ENCODE measurements at regions not wholly inside any gene's neighbourhood (a gene's known extent, or its start where the extent isn't known, plus 50 kb on each side); places are given as distances from the start of the nearest gene placed in this dataset.

DNA sequence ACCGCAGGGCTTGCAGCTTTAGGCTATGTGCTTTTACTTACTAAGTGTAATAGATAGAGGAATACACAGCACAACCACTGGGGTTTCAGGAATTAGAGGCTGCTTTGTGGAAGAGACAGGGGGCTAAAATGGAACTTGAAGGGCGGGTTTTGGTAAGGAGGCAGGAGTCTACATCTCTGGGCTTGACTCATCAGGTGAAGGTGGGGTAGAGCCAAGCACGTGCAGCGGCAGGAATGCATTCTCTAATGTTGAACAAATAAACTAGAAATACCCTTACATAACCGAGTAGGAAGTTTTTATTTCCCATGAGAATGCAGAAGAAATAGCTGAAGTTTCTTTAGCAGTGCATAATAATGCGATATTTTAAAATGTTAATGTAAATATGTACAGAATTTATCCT, 673.8 kb upstream of the SALL3 start:
- no peak for DNase-seq

DNA sequence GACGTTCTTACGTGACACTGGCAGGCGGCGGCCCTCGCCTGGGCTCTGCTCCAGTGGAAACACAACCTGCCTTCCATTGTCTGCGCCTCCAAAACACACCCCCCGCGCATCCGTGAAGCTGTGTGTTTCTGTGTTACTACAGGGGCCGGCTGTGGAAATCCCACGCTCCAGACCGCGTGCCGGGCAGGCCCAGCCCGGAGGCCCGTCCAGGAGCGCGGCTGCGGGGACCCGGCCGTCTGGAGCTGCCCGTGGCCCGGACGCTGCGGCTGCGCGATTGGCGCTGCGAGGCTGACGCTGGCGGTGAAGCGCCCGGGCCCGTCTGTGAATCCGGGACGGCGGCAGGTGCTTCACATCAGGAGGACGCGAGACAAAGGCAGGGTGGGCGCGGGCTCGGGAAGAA, 670.3 kb upstream of the SALL3 start:
- no peak for DNase-seq

DNA sequence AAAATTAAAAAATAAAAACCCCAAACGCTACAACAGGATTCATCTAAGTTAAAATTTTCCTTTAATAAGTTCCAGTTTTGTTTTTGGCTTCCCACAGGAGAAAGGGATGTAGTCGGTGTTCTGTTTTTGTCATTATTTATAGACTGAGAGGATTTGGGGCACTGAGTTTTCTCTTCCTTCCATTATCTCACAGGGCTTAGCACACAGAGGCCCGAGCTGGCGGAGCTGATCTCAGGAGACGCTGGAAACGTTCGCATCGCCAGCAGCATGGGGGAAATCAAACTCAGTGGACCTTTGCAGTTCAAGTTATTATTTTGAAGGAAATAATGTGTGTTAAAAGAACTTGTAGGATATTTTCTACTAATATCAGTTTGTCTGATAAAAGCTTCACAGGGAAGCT, 669.7 kb upstream of the SALL3 start:
- DNase-seq, result no peak

DNA sequence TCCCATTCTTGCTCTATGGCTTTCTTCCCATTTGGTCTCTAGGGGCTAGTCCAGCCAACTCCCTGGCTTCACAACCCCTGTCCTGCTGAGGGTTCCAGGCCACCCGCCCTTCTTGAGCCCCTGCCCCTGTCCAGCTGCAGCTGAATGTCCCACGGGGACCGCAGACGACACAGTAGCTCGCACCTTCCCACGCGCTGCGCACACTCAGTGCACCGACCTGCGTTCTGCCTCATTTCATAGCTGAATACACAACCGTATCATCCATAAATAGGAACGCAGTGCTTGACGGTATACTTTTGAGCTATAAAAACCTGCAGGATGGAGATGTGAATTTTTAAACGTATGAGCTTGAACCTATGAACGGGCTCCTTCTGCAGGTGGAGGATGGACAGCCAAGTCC, 660.4 kb upstream of the SALL3 start:
- DNase-seq, result no peak

DNA sequence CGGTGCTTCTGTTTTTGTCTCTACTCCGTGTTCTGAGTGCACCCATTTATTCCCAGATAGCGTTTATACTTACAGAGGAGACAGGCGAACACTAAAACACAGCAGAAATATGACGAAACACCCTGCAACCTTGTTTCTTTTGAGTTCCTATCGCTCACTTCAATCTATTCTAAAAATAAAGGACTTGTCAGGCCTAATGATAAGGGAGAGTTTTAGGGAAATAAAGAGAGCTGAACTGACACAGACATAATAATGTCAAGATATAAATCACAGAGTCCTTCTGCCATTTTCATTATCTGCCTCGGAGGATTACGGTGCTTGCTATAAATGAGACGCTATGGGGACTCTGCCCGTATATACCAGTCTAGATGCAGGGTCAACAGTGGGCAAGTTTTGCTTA, 659.7 kb upstream of the SALL3 start:
- DNase-seq, result no peak

DNA sequence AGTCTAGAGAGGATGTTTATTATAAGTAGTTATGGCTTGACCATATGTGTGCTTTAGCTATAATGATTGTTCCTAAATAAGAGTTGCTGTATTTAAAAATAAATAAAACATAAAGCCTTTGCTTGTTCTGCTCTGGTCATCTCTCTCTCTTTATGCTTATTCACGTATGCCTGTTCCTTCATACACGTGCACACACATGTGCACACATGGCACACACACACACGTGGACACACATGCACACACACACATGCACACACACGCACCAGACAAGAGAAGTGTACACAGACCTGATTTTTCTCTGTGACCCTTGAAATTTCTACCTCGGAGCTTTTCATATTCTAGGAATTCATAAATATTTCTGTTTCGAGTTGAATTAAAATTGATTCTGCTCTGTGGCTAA, 658.2 kb upstream of the SALL3 start:
- DNase-seq, result no peak

DNA sequence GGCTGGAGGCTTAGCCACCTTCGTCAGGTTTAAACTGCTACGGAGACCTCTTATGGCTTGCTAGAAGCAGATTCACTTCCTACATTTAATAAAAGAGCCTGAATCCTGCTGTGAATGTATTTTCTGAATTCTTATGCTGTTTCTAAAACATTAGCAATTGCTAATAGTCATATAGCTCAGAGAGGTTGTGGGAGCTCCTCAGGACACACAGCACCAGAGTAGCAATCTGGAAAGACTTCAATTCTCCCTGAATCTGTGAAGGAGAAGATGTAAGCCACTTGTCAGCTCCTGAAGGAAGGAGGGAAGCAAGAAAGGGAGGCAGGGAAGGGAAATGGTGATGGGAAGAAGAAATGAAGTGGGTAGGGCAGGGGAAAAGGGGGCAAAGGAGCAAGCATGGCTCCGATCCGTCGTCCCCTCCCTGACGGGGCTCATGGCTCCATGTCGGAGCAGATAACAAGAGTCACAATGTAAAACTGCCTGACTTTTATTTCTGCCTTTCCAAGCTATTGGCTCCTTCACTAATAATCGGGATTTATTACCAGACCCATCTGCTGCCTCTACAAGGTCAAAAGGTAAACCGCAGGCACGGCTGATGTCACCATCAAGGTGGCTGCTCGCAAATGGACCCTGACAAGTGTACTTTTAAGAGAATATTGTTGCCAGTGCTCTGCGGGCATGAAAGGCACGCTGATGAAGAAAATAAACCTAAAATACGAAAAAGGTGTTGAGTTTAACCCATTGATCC, 656.0 kb upstream of the SALL3 start:
- no peak for DNase-seq

DNA sequence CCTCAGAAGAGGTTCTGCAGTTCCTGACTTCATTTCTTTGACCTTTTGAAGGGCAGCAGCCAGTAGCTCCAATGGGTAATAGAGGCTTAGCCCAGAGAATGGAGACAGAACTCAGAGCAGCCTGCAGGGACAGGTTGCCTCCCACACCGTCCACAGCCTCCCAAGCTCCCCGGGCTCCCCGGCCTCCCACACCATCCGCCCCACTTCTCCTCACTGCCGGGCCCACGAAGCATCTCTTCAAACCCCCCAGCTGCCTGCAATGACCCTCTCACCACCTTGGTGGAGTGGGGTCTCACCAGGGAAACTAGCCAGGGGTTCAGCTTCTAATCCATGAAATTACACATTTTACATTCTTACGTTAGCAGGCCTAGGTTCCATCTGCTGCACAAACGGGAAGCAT, 652.0 kb upstream of the SALL3 start:
- no peak for DNase-seq

DNA sequence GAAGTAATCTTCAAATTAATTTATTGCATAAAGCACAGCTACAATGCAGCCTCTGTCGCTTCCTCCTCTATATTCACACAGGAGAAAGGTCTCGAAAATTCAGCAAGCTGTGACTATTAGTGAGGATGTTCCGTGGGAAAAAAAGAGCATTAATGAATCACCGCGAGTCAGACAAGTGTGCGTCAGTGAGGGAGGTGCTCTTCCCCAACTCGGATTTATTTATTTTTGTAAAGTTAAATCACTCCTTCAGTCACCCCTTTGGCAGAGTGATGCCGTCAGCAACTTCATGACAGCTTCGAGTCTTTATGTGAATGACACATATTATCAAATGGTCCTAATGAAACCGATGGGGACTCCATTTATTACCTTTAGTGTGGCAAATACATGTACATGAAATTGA, 648.9 kb upstream of the SALL3 start:
- no peak for DNase-seq

DNA sequence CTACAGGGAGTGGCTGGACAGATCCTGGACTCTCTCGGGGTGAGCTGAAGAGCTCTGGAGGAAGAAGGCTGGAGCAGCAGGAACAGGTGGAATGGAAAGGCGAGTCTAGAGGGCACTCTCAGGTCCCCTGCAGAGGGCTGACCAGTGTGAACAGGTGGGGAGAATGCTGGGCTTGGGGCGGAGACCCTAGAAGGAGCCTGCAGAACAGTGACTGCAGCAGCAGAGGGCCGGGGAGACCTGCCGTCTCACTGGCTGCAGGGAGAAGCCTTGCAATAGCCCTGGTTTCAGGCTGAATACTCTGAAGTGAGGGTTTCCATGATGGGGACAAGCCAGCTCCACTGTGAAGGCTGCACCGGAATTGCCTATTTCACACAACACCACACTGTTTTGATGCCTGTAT, 626.7 kb upstream of the SALL3 start:
- no peak for DNase-seq

DNA sequence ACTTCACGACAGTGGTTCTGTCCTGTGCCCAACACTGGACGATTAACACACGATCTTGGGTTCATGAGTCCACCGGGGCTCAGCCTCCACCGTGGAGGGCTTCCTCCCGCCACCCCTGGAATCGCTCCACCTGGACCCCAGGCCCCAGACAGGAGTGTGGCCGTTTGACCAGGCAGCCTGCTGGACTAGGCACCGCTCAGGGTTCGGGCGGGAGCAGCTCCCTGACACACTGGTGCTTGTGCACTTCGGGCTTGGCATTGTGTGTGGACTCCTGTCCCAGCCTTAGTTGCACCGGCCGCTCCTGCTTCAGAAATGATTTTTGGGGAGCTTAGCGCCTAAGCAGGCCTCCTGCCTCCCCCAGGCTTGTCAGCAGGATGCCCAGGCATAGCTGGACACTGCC, 617.4 kb upstream of the SALL3 start:
- no peak for DNase-seq

DNA sequence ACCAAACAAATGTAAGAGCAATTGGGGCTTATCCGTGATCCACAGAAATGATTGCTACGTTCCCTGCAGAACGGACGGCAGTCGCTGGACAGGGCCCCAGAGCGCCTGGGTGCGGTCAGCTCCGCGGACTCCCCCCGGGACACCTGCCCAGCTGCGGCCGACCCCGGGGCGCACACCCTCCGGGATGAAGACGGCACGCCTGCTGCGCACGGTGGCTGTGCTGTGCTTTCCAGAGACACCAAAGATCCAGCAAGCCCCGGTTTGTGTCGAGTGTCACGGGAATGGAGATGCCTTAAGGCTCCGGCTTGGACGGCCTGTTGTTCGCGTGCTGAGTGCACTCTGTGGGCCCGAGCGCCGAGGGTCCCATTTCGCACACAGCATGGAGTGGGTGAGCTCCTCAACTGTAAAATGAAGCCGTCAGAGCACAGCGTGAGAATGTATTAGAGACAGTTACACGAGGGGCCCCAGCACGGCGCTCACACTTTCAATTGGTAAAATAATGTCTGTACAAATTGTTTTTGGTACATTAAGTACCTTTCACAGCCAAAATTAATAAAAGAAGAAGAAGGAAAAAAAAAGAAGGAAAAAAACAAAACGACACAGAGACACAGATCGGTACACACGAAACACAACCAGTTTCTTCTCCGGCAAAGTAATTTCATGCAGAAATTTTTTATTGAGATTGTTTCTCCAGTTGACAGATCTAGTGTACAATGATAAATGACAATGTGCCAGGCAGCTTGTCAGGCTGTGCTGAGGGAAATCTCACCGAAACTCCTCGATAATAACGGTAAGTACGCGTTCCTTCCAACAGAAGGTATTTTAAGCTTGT, 615.8 kb upstream of the SALL3 start:
- DNase-seq, result no peak

DNA sequence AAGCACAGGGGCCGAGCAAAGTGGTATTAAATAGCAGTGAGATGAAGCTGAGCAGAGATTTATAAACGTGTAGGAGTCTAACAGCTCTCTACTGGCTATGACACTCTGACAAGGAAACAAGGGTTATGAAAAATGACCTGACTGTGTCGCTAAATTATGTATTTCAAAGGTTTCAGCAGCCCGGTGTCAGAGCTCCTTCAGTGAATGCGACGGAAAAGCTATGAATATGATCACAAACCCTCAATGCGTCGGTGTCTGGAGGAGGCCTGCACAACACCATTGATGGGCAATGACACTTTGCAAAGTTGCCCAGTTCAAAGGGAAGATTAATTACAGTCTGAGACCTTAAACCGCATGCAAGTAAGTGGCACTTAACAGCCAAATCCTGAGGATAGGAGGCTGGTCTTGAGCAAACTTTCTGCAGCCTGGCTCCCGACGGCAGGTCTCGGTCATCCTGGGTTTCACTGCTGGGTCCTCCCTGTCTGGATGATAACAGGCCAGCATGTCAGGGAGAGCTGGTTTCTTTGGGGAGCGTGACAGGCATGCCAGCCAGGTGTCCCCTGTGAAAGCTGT, 615.1 kb upstream of the SALL3 start:
- DNase-seq, result no peak

DNA sequence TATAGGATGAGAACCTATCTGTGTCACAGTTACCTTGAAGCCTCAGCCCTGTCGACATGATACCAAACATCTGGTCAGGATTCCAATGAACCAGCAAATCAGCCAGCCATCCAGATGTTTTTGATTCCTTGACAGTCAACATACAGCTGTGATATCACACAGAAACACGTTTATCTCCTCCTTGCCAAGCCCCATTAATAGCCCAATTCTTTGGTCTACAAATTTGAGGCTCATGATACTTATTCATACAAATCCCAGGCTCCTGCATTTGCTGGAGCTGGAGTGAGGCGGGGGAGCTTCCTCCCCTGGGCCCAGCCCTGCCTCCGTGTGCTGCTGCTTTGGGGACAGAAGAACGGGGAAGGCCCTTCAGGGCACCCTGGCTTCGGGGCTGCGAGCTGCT, 611.6 kb upstream of the SALL3 start:
- no peak for DNase-seq

DNA sequence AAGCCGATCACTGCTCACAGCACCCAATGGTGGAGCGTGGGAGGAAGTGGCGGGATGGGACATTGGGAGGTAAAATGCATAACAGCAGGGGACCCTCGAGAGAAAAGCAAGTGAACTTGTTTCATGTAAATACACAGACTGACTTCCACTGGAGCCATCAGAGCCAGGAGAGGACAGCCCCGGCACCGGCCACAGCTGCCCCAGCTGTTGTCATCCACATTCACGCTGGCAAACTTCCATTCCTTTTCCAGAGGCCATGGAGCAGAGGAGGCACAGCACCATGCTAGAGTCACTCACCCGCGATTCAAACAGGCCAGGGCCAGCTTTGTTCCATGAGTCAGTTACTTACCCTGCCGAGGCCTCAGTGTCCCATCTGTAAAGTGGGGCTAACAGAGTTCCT, 610.9 kb upstream of the SALL3 start:
- peak; percentile 32 for DNase-seq

DNA sequence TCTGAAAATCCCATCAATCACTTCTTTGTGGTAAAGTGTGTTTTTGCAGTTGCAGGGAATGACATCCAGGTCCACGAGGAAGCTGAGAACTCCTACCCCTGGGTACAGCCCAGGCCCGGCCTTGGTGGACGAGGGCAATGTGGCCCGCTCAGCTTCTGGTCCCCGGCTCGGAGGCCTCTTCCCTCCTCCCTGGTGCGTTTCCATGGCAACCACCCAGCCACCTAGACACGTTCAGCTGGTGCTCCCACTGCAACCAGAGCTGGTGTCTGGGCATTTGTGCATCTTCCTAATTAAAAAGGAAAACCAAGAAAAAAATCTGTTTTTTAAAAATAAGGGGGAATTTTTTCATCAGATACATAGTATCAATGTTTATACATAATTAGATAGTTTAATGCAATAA, 603.6 kb upstream of the SALL3 start:
- no peak for DNase-seq

DNA sequence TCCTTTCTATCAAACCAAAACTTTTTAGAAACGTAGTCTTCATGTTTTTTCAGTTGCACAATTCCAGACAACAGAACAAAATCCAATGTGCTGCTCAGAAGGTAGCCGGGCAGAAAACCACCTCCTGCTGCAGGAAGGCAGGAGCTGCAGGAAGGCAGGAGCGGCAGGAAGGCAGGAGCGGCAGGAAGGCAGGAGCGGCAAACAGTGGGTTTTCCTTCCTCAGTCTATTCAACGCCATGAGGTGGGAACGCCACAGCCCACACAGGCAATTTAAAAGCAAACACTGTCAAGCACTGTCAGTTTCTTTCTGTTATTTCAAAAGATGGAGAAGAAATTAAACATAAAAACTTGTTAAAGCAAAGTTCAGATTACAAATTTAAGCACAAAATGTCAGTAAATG, 601.2 kb upstream of the SALL3 start:
- no peak for DNase-seq

DNA sequence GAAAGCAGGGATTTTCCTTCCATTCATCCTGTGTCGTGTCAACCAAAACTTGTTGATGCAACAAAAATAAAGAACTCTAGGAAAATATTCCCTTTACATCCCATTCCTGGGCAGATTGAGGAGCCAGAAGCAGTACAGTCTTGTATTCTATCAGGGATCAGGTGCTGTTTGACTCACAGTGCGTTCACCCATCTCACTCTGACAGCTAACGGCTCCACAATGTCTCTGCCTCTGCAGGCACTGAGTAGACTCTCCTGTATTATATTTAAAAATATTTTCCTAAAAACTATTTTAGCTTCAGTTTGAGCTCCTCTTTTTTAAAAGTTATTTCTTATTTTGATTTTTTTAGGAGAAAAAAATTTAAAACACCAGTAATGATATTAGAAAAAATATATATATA, 600.6 kb upstream of the SALL3 start:
- no peak for DNase-seq

DNA sequence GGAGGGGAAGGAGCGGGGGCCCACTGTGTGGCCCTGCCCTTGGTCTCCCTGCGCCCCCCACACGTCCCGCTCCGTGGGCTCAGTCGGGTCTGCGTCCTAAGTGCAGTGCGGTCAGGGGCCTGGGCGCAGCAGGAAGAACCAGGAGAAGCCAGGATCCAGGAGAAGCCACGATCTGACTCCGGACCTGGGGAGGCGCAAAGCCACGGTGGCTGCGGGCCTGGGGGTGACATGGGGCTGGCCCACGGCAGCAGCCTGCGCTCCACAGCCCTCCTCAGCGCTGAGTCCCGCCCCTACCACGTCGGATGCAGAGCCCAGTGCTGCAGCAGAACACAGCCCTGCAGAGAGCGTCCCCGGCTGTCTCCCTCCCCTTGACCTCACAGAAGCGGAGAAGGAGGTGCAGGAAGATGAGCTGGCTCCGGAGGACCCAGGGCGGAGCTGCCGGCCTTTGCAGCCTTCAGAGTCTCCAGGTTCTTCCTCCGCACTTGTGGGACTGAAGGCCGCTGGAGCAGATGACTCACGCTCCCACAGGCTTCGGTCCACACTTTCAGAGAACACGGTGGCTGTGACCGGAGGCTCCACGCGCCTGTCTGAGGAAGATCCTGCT, 589.2 kb upstream of the SALL3 start:
- DNase-seq, result no peak

DNA sequence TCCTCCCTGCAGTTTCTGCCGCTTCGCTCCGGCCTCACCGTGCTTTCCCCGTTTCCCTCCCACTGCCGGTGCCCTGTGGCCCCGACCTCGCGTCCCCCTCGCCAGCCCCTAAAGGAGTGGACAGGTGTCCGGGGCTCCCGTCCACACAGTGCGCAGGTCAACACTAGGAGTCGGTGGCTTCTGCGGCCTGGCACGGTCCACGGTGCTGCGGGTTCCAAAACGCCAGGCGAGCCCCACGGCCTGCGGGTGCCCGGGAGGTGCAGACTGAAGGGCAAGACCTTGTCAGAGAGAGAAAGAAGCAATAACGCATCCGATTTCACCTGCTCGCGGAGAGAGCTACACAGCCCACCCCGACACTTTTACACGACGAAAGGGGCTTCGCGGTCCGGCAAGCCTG, 588.7 kb upstream of the SALL3 start:
- no peak for DNase-seq

DNA sequence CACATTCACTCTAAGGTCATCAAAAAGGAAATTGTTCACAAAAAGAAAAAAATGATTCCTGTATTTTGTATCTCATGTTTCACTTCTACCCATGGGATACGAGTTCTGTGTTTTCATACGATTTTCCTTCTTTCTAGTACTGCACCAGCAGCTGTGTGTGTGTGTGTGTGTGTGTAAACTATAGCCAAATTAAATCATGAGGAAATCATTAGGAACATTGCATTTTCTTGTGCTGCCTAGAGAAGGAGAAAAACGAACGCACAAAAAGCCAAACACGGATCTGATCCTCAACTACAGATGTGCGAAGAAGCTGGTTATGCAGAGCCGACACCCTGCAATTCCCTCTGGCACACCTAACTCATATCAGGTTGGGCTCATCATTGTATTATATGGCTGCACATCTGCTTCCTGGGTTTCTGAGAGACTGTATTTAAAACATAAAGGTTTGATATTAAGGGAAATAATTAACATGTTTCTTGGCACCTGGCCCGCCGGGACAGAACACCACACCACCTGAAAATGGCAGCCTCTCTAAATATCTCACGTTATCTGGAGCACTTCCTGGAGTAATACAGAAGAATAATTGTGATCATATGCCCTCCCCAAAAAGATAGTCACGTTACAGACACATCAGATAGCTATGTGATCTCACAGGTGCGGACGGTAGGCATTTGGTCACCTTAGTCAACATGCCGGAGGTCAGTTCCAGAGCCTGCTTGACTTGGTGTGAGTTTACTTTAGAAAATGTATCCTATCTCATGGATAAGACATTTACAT, 586.3 kb upstream of the SALL3 start:
- DNase-seq, result no peak

DNA sequence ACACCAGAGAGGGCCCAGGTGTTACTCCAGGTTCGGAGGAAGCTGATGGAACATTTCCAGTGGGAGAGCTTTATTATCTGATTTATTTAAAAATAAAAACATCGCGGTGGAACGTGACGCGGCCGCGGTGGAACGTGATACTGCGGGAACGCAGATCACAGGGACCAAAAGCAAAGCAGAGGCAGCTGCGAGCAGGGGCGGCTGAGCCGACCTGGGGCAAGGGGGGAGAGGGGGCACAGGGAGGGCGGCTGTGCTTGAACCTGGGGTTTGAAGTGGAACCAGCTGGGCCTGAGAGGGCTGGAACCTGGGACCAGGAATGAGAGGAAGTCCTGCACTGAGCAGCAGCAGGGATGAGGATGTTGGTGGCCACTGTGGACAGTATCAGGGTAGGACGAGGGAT, 583.5 kb upstream of the SALL3 start:
- DNase-seq, result no peak

DNA sequence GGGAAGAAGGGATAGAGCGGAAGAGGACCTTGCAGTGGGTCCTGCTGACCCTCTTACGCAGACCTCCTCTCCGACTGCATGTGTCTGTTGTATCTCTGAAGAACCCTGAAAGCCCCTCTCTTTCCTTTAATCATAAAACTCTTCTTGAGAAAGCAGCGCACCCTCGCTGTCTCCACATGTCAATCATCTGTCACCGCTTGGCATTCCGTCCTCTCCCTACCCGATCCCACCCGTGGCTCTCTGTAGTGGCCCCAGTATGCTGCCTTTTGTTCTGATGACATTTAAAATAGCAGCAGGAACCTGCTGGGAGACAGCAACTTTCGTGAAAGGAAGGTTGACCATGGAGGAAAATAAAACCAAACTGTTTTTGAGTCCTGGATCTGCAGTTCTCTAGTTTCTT, 582.9 kb upstream of the SALL3 start:
- no peak for DNase-seq

All from right hindlimb (tissue), 1 donor.